Spleen (tissue), 11 donors: ENCODE measurements at regions not wholly inside any gene's neighbourhood (a gene's known extent, or its start where the extent isn't known, plus 50 kb on each side); places are given as distances from the start of the nearest gene placed in this dataset.

ENCODE experiments used
- DNase-seq: peaks from one replicate; pipeline ENCODE4 v3.0.0-alpha.2; 2020
- H3K27ac ChIP-seq, 8 donors: fragments of 200-600 bp; sonication (generic) in 7 of 8; 1 replicate in 4 of 8; 2 replicates in 4 of 8; pipeline versions ENCODE4 v1.5.0 to v1.8.0; 2016 to 2021; ENCODE audit warnings: inconsistent platforms in 4 of 8, mild to moderate bottlenecking in 4 of 8, moderate library complexity in 1 of 8
- H3K27me3 ChIP-seq, 7 donors: fragments of 200-600 bp; sonication (generic) in 6 of 7; replicated peaks in 1 of 7; 1 replicate in 4 of 7; 2 replicates in 3 of 7; pipeline versions ENCODE4 v1.5.0 to v1.8.0; 2016 to 2021; ENCODE audit warnings: inconsistent platforms in 3 of 7, mild to moderate bottlenecking in 1 of 7
- H3K36me3 ChIP-seq, 6 donors: fragments of 200-600 bp; sonication (generic) in 5 of 6; 1 replicate in 4 of 6; 2 replicates in 2 of 6; pipeline versions ENCODE4 v1.5.0 to v1.8.0; 2016 to 2021; ENCODE audit warnings: inconsistent platforms in 2 of 6
- H3K4me1 ChIP-seq, 6 donors: fragments of 200-600 bp; sonication (generic) in 5 of 6; 1 replicate in 3 of 6; 2 replicates in 3 of 6; pipeline versions ENCODE4 v1.5.0 to v1.8.0; 2016 to 2021; ENCODE audit warnings: inconsistent platforms in 3 of 6
- H3K4me3 ChIP-seq, 8 donors: fragments of 200-600 bp; sonication (generic) in 7 of 8; 1 replicate in 4 of 8; 2 replicates in 4 of 8; pipeline versions ENCODE4 v1.5.0 to v1.8.0; 2016 to 2021; ENCODE audit warnings: inconsistent platforms in 4 of 8, mild to moderate bottlenecking in 4 of 8, moderate library complexity in 2 of 8
- H3K9me3 ChIP-seq, 8 donors: fragments of 200-600 bp; sonication (generic) in 7 of 8; 1 replicate in 4 of 8; 2 replicates in 4 of 8; pipeline versions ENCODE4 v1.5.0 to v1.8.0; 2016 to 2021; ENCODE audit warnings: inconsistent platforms in 4 of 8
- POLR2A ChIP-seq, 3 donors: fragments of 450-650 bp; IDR thresholded peaks; one replicate each; pipeline ENCODE4 v1.5.1; 2017; ENCODE audit warnings: antibody characterized with exemption in 3 of 3, mild to moderate bottlenecking in 1 of 3
- POLR2AphosphoS5 ChIP-seq, 3 donors: sonication (generic); formaldehyde crosslinking; IDR thresholded peaks; one replicate each; pipeline ENCODE4 v1.5.1; 2017; ENCODE audit warnings: antibody characterized with exemption in 3 of 3
- whole genome bisulfite sequencing, 5 donors: extraction: QIAGEN DNeasy Blood & Tissue Kit in 3 of 5; methylation state at CpG; one replicate each; pipeline versions ENCODE4 v1.1.5 to v1.1.7; 2013 to 2018; 5-methylcytosine and 5-hydroxymethylcytosine counted together
- intact Hi-C: fragments of 100-400 bp; cut with DNase I; formaldehyde crosslinking; loops from one replicate; pipeline ENCODE4 v1.15.0; 2023; ENCODE audit warnings: low total_unique reads
- TF ChIP-seq, protein P1 (sequence below), 11 experiments: fragments of 200-600 bp in 7 of 11; fragments of 450-650 bp in 4 of 11; sonication (generic) in 4 of 11; IDR thresholded peaks in 8 of 11; conservative IDR thresholded peaks in 3 of 11; 1 replicate in 7 of 11; 2 replicates in 4 of 11; pipeline versions ENCODE4 v1.4.0 to v1.8.0; 2016 to 2021; ENCODE audit warnings: antibody characterized with exemption in 11 of 11, inconsistent platforms in 4 of 11, mild to moderate bottlenecking in 1 of 11
- donor health status: healthy with polysubstance abuse.
- donor health status: DM: no; HTN: no; CAD: no; lungs with moderate emphysema.
- donor health status: DM: no; HTN: no; CAD: no.
- donor health status: Bipolar disorder and iron deficiency.
- donor health status: healthy.
- donor health status: DM: no; HTN: no; CAD: no.
- donor health status: DM: yes; HTN: yes; CAD: no.

DNA sequence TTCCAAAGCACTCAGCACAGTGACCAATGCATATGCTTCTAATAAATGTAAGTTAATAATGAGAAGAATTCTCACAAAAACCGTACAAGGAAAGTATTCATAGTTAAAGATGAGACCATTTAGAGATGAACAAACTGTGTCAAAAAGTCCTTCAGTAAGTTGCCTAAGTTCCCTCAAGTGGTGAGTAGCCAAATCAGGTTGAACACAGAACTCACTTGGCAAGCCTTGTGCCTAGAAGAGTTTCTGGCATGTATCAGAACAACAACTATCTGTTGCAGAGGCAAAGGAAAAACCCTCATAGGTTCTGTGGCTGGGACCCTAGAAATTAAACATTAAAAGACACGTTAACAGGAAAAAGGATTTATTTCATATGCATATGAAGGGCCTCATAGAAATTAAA lies 129.6 kb upstream of the DOK5 start:
- no peaks in the 10 kb centered on the region for H3K4me1 ChIP-seq
- WGBS, 5 donors = 64 to 81% (median 71%) methylated on average over 2 of the region's 2 CpGs
- TF ChIP-seq POLR2AphosphoS5 (IDR thresholded peaks at IDR 0.05) (no peak), POLR2A (IDR thresholded peaks at IDR 0.05) (no peak)
- TF ChIP-seq, protein P1, sequence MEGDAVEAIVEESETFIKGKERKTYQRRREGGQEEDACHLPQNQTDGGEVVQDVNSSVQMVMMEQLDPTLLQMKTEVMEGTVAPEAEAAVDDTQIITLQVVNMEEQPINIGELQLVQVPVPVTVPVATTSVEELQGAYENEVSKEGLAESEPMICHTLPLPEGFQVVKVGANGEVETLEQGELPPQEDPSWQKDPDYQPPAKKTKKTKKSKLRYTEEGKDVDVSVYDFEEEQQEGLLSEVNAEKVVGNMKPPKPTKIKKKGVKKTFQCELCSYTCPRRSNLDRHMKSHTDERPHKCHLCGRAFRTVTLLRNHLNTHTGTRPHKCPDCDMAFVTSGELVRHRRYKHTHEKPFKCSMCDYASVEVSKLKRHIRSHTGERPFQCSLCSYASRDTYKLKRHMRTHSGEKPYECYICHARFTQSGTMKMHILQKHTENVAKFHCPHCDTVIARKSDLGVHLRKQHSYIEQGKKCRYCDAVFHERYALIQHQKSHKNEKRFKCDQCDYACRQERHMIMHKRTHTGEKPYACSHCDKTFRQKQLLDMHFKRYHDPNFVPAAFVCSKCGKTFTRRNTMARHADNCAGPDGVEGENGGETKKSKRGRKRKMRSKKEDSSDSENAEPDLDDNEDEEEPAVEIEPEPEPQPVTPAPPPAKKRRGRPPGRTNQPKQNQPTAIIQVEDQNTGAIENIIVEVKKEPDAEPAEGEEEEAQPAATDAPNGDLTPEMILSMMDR (IDR thresholded peaks at IDR 0.05 in 8 of 11, conservative IDR thresholded peaks at IDR 0.05 in 3 of 11) = no peak
- no peaks in the 10 kb centered on the region for H3K27me3 ChIP-seq
- no peak overlapping the region for H3K27ac ChIP-seq
- no peaks in the 10 kb centered on the region for H3K36me3 ChIP-seq
- intact Hi-C loops = no loop called here
- H3K4me3 ChIP-seq = no peak overlapping the region
- DNase-seq = no peak
- H3K9me3 ChIP-seq = peaks cover 0 to 4% (median 0%) of the 10 kb centered on the region in 8 donors

DNA sequence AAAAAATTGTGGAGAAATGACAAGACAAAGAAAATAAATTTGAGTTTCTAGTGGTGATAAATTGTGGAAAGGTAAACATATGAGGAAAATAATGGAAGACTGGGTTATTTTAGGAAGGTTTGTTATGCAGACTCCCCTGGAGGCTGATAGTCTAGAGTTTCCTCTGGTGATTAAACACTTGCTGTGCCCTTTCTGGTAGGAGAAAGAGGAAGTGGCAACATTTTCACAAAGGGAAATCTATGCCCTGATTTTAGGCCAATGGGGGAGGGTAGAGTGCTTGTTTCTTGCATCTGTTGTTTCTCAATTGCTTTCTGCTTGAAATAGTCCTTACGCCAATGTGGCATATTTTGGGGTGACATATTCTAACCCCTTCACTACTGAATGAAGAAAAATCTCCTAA lies 129.1 kb upstream of the DOK5 start:
- no peaks in the 10 kb centered on the region for H3K4me1 ChIP-seq
- H3K9me3 ChIP-seq = peaks cover 0 to 4% (median 0%) of the 10 kb centered on the region in 8 donors
- no peak for DNase-seq
- WGBS, 5 donors = 77 to 92% (median 80%) methylated on average over 1 of the region's 1 CpG
- intact Hi-C loops = no loop called here
- no peaks in the 10 kb centered on the region for H3K36me3 ChIP-seq
- H3K4me3 ChIP-seq = no peak overlapping the region
- H3K27me3 ChIP-seq = no peaks in the 10 kb centered on the region
- TF ChIP-seq POLR2A (IDR thresholded peaks at IDR 0.05) (no peak), POLR2AphosphoS5 (IDR thresholded peaks at IDR 0.05) (no peak)
- TF ChIP-seq, protein P1 (IDR thresholded peaks at IDR 0.05 in 8 of 11, conservative IDR thresholded peaks at IDR 0.05 in 3 of 11) = no peak
- H3K27ac ChIP-seq = no peak overlapping the region

DNA sequence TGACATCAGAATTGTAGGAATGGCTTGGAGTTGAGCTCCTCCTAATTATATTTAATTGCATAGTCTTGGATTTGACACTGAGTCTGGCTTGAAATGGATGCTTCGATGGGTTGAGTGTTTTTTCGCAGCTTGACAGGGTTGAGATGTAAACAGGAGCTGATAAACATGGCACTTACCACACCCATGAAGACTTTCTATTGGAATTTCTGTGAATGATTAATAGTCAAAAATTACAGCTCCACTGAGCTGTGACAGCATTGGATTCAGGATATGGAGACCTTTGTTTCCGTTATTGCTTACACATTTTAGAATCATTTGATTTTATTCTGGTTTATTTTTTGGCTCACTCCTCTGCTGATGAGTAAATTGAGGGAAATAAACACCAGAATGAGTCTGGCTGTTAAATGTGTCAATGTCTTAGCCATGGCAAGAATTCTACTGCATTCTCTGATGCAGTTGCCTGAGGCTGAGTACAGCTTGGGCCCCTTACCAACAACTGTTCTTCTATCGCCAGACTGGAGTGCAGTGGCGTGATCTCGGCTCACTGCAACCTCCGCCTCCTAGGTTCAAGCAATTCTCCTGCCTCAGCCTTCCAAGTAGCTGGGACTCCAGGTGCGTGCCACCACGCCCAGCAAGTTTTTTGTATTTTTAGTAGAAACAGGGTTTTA lies 128.1 kb upstream of the DOK5 start:
- TF ChIP-seq POLR2AphosphoS5 (IDR thresholded peaks at IDR 0.05) (no peak), POLR2A (IDR thresholded peaks at IDR 0.05) (no peak)
- TF ChIP-seq, protein P1 (IDR thresholded peaks at IDR 0.05 in 8 of 11, conservative IDR thresholded peaks at IDR 0.05 in 3 of 11) = no peak
- no peaks in the 10 kb centered on the region for H3K36me3 ChIP-seq
- no peaks in the 10 kb centered on the region for H3K4me1 ChIP-seq
- no peak overlapping the region for H3K4me3 ChIP-seq
- intact Hi-C loops = no loop called here
- H3K27ac ChIP-seq = no peak overlapping the region
- peaks cover 0 to 4% (median 0%) of the 10 kb centered on the region in 8 donors for H3K9me3 ChIP-seq
- H3K27me3 ChIP-seq = no peaks in the 10 kb centered on the region
- WGBS, 5 donors = 85 to 93% (median 90%) methylated on average over 9 of the region's 9 CpGs
- no peak for DNase-seq

DNA sequence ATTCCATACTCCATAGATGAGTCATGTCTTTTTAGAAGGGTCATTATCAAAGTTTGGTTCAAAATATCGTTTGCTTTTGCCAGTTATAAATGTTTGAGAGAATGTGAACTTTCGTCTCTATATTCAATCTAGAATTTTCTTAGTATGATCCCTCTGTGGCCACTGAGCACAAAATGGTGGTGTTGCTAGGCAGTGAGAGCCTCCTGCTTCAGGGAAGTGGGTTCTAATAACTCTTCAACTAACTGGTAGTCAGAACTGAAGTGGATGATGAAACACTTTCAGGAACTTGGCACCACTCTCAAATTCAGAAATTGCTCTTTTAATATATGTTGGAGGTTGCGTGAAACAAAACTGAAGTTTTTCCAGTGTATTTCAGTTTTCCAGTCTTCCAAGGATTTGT lies 125.0 kb upstream of the DOK5 start:
- H3K4me1 ChIP-seq = no peaks in the 10 kb centered on the region
- H3K36me3 ChIP-seq = no peaks in the 10 kb centered on the region
- no peak for DNase-seq
- TF ChIP-seq POLR2AphosphoS5 (IDR thresholded peaks at IDR 0.05) (no peak), POLR2A (IDR thresholded peaks at IDR 0.05) (no peak)
- TF ChIP-seq, protein P1 (IDR thresholded peaks at IDR 0.05 in 8 of 11, conservative IDR thresholded peaks at IDR 0.05 in 3 of 11) = no peak
- intact Hi-C loops = no loop called here
- H3K27ac ChIP-seq = no peak overlapping the region
- 76 to 96% (median 85%) methylated on average over 3 of the region's 3 CpGs for WGBS, 5 donors
- H3K27me3 ChIP-seq = peaks cover 0 to 3% (median 0%) of the 10 kb centered on the region in 7 donors
- peaks cover 0 to 4% (median 0%) of the 10 kb centered on the region in 8 donors for H3K9me3 ChIP-seq
- no peak overlapping the region for H3K4me3 ChIP-seq
